ENCODE measurements at regions not wholly inside any gene's neighbourhood (a gene's known extent, or its start where the extent isn't known, plus 50 kb on each side); places are given as distances from the start of the nearest gene placed in this dataset.

DNA sequence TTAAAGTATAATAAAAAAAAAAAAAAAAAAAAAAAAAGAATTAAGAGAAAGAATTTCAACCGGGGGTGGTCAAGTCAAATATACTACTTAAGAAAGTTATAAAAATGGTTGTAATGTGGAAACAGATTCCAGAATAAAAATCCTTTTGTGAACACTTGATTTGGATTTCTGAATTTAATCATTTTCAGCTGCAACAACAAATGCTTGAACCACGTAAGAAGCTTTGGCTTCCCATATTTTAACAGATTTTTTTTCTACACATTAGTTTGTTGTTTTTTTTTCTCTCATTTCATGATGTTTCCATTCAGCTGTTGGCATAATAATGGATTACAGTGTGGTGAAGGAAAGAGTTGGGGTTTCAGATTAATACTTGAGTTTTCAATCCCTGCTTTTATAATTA is 137.3 kb upstream of the AGR3 start:
- 87 to 94% (median 88%) methylated on average over 2 of the region's 2 CpGs for WGBS, 4 donors
- no peak for TF ChIP-seq CTCF (IDR thresholded peaks at IDR 0.05)
- TF ChIP-seq POLR2A (IDR thresholded peaks at IDR 0.05) = no peak
- H3K4me3 ChIP-seq = no peak overlapping the region
- intact Hi-C loops (cut with DNase I) = no loop called here
- no peaks in the 10 kb centered on the region for H3K27me3 ChIP-seq
- H3K36me3 ChIP-seq = no peaks in the 10 kb centered on the region
- H3K9me3 ChIP-seq = no peaks in the 10 kb centered on the region
- ATAC-seq = no peak
- H3K4me1 ChIP-seq = peaks cover 0 to 15% (median 1%) of the 10 kb centered on the region in 12 donors
- H3K27ac ChIP-seq = no peak overlapping the region
- no peak for DNase-seq

GRCh38 chr7:17020250-17020649 is 138.5 kb upstream of the AGR3 start:
- no peak for TF ChIP-seq POLR2A (IDR thresholded peaks at IDR 0.05)
- no peak for TF ChIP-seq CTCF (IDR thresholded peaks at IDR 0.05)
- Histone ChIP-seq H3K9me3 (no peaks in the 10 kb centered on the region), H3K36me3 (no peaks in the 10 kb centered on the region), H3K4me1 (peaks cover 0 to 13% (median 1%) of the 10 kb centered on the region in 12 donors), H3K4me3 (no peak overlapping the region), H3K27me3 (no peaks in the 10 kb centered on the region), H3K27ac (no peak overlapping the region)
- DNase-seq = no peak
- no peak for ATAC-seq
- 76 to 89% (median 84%) methylated on average over 1 of the region's 1 CpG for WGBS, 4 donors
- intact Hi-C loops (cut with DNase I) = no loop called here

GRCh38 chr7:17021205-17021604 is 139.4 kb upstream of the AGR3 start:
- no peaks in the 10 kb centered on the region for H3K36me3 ChIP-seq
- no peaks in the 10 kb centered on the region for H3K27me3 ChIP-seq
- peaks cover 0 to 5% (median 0%) of the 10 kb centered on the region in 12 donors for H3K4me1 ChIP-seq
- DNase-seq = peak in 1 of 5 donors; percentile 22
- no peaks in the 10 kb centered on the region for H3K9me3 ChIP-seq
- no peak overlapping the region for H3K4me3 ChIP-seq
- no peak for ATAC-seq
- no peak overlapping the region for H3K27ac ChIP-seq
- intact Hi-C loops (cut with DNase I) = no loop called here
- 75 to 88% (median 81%) methylated on average over 3 of the region's 3 CpGs for WGBS, 4 donors
- no peak for TF ChIP-seq POLR2A (IDR thresholded peaks at IDR 0.05)
- TF ChIP-seq CTCF (IDR thresholded peaks at IDR 0.05) = no peak

DNA sequence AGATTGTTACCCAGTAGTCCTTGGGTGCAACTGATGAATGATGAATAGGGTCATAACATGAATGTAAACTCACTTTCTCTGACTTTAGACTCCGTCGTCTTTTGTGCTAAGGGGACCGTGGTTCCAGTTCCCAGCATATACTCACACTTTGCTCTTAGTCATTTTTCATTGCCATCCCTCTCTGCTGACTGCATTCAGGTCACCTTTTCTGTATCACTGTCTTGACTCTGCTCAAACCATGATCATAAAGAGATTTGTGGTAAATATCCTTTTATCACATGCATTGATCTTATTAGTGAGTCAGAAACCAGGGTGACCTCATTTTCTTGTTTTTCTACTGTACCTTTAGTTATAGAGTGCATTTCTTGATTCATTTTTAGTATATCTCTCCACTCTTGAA is 141.1 kb upstream of the AGR3 start:
- no peaks in the 10 kb centered on the region for H3K36me3 ChIP-seq
- ATAC-seq (no peak), DNase-seq (no peak)
- peaks cover 0 to 4% (median 0%) of the 10 kb centered on the region in 12 donors for H3K9me3 ChIP-seq
- no peaks in the 10 kb centered on the region for H3K27me3 ChIP-seq
- intact Hi-C loops (cut with DNase I) = no loop called here
- no peak overlapping the region for H3K4me3 ChIP-seq
- TF ChIP-seq POLR2A (IDR thresholded peaks at IDR 0.05) (no peak), CTCF (IDR thresholded peaks at IDR 0.05) (no peak)
- 87 to 97% (median 95%) methylated on average over 3 of the region's 3 CpGs for WGBS, 4 donors
- H3K4me1 ChIP-seq = peaks cover 0 to 11% (median 0%) of the 10 kb centered on the region in 12 donors
- no peak overlapping the region for H3K27ac ChIP-seq
